Gastrocnemius medialis (tissue), 4 donors: ENCODE measurements at regions not wholly inside any gene's neighbourhood (a gene's known extent, or its start where the extent isn't known, plus 50 kb on each side); places are given as distances from the start of the nearest gene placed in this dataset.

Experiments
- POLR2A ChIP-seq, 2 donors: fragments of 450-650 bp; IDR thresholded peaks; one replicate each; pipeline ENCODE4 v1.6.1; 2017; ENCODE audit warnings: antibody characterized with exemption in 2 of 2, mild to moderate bottlenecking in 2 of 2, moderate library complexity in 2 of 2
- TF ChIP-seq, protein P1 (sequence below), 5 experiments: fragments of 450-650 bp in 3 of 5; fragments of 200-600 bp in 2 of 5; sonication (generic) in 2 of 5; IDR thresholded peaks in 4 of 5; conservative IDR thresholded peaks in 1 of 5; 1 replicate in 4 of 5; 2 replicates in 1 of 5; pipeline ENCODE4 v1.5.1; 2016 to 2019; ENCODE audit warnings: antibody characterized with exemption in 5 of 5, mild to moderate bottlenecking in 3 of 5, moderate library complexity in 3 of 5

DNA sequence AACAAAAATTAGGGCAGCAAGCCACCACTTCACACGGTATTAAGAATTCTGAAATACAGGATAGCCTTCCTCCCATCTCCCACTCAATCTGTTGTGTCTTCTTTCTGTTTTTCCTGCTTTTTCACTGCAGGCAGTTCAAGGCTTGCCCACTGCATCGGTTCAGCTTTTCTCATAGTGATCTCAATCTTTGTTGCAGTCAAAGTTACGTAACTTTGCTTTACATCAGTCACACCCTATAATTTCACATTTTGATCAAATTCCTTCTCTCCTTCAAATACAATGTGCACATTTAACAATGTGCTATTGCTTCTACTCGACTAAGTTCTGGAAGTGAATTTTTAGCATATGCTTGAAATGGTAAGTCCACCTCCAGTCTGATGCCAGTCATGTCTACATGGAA, 217.6 kb downstream of the EFCAB11 start:
- TF ChIP-seq, protein P1, sequence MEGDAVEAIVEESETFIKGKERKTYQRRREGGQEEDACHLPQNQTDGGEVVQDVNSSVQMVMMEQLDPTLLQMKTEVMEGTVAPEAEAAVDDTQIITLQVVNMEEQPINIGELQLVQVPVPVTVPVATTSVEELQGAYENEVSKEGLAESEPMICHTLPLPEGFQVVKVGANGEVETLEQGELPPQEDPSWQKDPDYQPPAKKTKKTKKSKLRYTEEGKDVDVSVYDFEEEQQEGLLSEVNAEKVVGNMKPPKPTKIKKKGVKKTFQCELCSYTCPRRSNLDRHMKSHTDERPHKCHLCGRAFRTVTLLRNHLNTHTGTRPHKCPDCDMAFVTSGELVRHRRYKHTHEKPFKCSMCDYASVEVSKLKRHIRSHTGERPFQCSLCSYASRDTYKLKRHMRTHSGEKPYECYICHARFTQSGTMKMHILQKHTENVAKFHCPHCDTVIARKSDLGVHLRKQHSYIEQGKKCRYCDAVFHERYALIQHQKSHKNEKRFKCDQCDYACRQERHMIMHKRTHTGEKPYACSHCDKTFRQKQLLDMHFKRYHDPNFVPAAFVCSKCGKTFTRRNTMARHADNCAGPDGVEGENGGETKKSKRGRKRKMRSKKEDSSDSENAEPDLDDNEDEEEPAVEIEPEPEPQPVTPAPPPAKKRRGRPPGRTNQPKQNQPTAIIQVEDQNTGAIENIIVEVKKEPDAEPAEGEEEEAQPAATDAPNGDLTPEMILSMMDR (IDR thresholded peaks at IDR 0.05 in 4 of 5, conservative IDR thresholded peaks at IDR 0.05 in 1 of 5) = no peak
- TF ChIP-seq POLR2A (IDR thresholded peaks at IDR 0.05) = no peak
